C4-2B (cell line): ENCODE measurements at regions not wholly inside any gene's neighbourhood (a gene's known extent, or its start where the extent isn't known, plus 50 kb on each side); places are given as distances from the start of the nearest gene placed in this dataset.

Source experiments
- CTCF ChIP-seq: fragments of 450-650 bp; conservative IDR thresholded peaks from 2 replicates; pipeline ENCODE4 v1.5.1; 2017; ENCODE audit warnings: mild to moderate bottlenecking
- ZFX ChIP-seq: fragments of 450-650 bp; IDR thresholded peaks from 2 replicates; pipeline ENCODE4 v1.6.1; 2017

- TF ChIP-seq CTCF (no peak), ZFX (no peak)
These were observed 145.6 kb downstream of the MRPL39 start for GRCh38 chr21:25461725-25462124.
